Duodenal mucosa (tissue), 2 donors: ENCODE measurements at regions not wholly inside any gene's neighbourhood (a gene's known extent, or its start where the extent isn't known, plus 50 kb on each side); places are given as distances from the start of the nearest gene placed in this dataset.
"Not testable (repeated sequence)": the region's sequence is repeated elsewhere in the genome, so short reads cannot be mapped to it uniquely, and the experiment has no call there.

Experiments
- H3K27ac ChIP-seq: one replicate; pipeline ENCODE4 v1.7.0; 2013; ENCODE audit warnings: low read depth, low read length
- H3K27me3 ChIP-seq, 2 donors: one replicate each; pipeline ENCODE4 v1.7.0; 2013; ENCODE audit warnings: low read length in 2 of 2, control low read depth in 1 of 2; ENCODE audit not compliant: insufficient read depth in 2 of 2, control insufficient read depth in 1 of 2
- H3K36me3 ChIP-seq, 2 donors: one replicate each; pipeline ENCODE4 v1.7.0; 2013; ENCODE audit warnings: low read length in 2 of 2, control low read depth in 1 of 2; ENCODE audit not compliant: insufficient read depth in 2 of 2, control insufficient read depth in 1 of 2
- H3K4me1 ChIP-seq, 2 donors: one replicate each; pipeline ENCODE4 v1.7.0; 2013; ENCODE audit warnings: low read length in 2 of 2, control low read depth in 1 of 2; ENCODE audit not compliant: insufficient read depth in 2 of 2, control insufficient read depth in 1 of 2
- H3K4me3 ChIP-seq, 2 donors: one replicate each; pipeline ENCODE4 v1.7.0; 2013; ENCODE audit warnings: low read length in 2 of 2, low read depth in 1 of 2
- H3K9ac ChIP-seq, 2 donors: one replicate each; pipeline ENCODE4 v1.7.0; 2013; ENCODE audit warnings: low read length in 2 of 2, low read depth in 1 of 2
- H3K9me3 ChIP-seq, 2 donors: one replicate each; pipeline ENCODE4 v1.7.0; 2013; ENCODE audit warnings: low read length in 2 of 2, control low read depth in 1 of 2; ENCODE audit not compliant: control insufficient read depth in 1 of 2

DNA sequence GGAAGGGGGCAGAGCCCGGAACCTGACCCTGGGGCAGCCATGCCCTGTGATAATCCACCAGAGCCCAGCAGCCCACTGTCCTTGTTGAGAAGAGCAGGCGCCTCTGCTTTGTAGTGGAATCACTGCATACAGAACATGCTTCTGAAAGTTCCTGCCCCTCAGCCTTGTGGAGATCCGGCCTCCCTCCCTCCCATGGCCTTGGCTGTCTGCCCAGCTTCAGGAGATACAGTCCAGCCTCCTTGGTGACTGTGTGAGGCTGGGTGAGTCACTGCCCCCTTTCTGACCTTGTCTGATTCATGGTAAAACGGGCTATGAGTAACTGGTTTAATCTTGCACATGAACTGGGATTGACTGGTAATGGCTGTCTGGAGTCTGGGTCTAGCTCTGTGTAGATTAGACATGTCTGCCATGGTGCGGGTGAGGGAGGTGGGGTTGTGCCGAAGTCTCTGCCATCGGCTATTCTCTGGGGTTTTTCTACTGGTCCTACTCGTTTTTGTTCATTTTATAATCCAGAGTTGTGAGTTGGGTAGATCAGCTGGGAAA is 144.0 kb upstream of the ZNF469 start:
- not testable (repeated sequence) for H3K36me3 ChIP-seq, H3K9me3 ChIP-seq, H3K27ac ChIP-seq, H3K27me3 ChIP-seq, H3K4me3 ChIP-seq, H3K9ac ChIP-seq
- peaks cover 12 to 26% of the 10 kb centered on the region in 2 donors for H3K4me1 ChIP-seq

DNA sequence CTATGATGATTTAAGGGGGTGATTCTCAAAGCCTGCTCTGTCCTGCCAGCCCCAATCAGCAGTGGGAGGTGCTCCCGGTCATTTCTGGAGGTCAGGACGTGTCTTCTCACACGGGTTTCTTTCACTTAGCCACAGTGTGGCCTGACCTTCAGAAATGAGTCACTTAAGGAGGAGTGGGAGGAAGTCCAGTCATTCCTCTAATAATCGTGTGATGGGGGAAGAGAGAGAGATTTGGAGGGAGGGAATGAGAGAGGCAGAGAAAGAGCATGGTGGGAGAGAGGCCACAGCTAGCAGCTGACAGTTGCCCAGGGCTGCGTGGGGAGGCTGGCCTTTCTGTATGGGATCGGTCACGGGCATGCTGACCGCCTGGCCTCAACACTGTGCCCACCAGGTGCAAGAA is 142.6 kb upstream of the ZNF469 start:
- not testable (repeated sequence) for H3K4me3 ChIP-seq, H3K27ac ChIP-seq, H3K27me3 ChIP-seq, H3K36me3 ChIP-seq, H3K9ac ChIP-seq, H3K9me3 ChIP-seq
- peaks cover 12 to 21% of the 10 kb centered on the region in 2 donors for H3K4me1 ChIP-seq

DNA sequence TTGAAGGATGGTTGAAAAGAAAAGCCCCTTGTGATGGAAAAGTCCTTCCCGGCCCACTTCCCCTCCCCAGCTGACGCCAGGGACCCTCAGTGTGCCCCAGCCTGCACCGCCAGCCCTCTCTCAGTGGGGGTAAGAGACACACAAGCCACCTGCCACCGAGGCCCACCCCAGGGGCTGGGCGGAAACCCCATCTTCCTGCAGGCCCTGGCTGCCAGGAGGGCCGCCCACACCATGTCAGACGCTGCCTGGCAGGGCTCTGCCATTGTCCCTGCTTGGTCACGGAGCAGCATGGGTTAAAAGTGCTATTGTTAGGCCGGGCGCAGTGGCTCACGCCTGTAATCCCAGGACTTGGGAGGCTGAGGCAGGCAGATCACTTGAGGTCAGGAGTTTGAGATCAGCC is 142.0 kb upstream of the ZNF469 start:
- H3K9me3 ChIP-seq, H3K27ac ChIP-seq, H3K36me3 ChIP-seq, H3K27me3 ChIP-seq, H3K9ac ChIP-seq, H3K4me3 ChIP-seq: not testable (repeated sequence)
- peaks cover 6 to 15% of the 10 kb centered on the region in 2 donors for H3K4me1 ChIP-seq

DNA sequence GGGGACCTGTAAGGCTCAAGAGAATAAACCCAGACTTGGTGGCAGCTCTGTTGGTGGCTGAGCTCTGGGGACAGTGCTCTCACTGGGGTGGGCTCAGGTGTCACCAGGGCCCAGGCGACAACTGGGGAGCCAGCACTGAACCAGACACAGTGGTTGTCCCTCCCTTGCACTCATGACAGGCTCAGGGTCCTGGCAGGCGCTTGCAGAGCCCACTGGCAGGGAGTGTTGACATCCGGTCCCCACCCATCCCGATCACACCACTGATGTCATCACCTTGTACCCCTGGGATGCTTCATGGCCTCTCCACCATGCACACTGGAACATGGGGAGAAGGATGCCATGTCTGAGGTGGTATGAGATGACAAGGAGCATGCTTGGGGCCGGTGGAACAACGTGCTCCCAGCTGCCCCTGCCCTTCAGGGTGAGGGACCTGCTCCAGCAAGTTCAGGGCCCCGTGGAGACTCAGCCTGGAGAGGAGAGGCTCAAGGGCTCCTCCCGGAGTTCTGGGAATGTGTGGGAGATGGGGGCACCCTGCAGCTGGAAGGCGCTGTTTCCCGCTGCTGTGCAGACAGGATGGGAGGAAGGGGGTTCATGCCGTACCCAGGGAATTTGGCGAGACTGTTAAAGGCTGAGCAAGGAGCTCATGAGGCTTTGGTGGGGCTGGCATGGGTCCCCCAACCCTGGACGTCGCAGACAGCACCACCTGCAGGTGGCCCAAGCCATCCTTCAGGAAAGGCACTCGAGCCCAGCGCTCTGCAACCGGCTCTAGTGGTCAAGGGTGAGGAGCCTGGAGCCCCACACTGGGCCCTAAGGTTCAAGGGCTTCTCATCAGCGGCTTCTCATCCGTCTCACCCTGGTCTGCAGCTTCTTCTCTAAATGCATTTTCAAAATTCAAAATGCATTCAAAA is 141.1 kb upstream of the ZNF469 start:
- not testable (repeated sequence) for H3K27me3 ChIP-seq, H3K4me3 ChIP-seq, H3K9me3 ChIP-seq, H3K36me3 ChIP-seq, H3K9ac ChIP-seq, H3K27ac ChIP-seq
- peaks cover 5 to 15% of the 10 kb centered on the region in 2 donors for H3K4me1 ChIP-seq

DNA sequence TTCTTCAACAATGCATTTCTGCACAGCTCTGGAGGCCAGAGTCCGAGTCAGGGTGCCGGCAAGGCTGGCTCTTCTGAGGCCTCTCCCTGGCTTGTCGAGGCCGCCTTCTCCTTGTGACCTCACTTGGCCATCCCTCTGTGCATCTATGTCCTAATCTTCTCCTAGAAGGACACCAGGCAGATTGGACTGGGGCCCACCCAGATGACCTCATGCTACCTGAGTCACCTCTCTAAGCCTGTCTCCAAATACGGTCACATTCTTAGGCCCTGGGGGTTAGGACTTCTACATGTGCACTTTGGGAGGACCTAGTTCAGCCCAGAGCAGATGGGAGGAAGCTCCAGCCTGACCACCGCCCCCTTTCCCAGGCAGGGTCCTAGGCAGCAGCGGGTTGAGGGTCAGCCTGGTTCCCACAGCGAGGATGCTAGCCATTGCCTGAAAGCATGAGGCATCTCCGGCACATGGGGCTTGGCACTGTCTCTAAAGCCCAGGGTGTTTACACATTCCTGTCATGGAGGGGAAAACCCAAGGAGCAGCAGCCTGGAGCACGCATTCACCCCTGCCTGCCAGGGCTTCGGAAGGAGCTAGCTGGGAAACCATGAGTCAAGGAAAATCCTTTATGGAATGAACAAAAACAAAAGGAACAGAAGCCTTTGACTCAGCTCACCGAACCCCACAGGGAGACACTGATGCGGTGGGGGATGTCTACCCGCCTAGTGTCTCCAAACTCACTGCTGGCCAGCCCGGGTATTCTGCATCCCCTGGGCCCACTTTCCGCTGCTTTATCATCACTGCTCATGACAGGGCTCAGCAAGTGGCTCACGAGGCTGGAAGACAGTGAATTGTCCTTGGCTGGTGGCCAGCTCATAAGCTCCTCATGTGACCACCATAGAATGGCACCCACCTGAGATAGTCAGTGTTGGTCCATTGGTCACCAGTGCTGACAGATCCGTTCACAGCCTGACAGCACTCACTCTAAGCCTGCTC is 140.2 kb upstream of the ZNF469 start:
- H3K9me3 ChIP-seq, H3K36me3 ChIP-seq, H3K9ac ChIP-seq, H3K27me3 ChIP-seq, H3K27ac ChIP-seq, H3K4me3 ChIP-seq: not testable (repeated sequence)
- H3K4me1 ChIP-seq: peaks cover 5 to 10% of the 10 kb centered on the region in 2 donors

DNA sequence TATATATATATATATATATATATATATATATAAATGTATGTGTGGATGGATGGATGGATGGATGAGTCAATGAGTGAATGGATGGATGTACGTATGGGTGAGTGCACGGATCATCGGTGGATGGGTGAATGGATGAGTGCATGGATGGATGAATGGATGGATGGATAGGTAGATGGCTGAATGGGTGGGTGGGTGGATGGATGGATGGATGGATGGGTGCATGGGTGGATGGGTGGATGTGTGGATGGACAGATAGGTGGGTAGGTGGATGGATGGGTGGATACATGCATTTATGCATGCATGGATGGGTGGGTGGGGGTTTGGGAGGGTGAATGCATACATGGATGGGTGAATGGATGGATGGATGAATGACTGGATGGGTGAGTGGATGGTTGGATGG is 138.8 kb upstream of the ZNF469 start:
- not testable (repeated sequence) for H3K36me3 ChIP-seq, H3K27ac ChIP-seq, H3K4me1 ChIP-seq, H3K9me3 ChIP-seq, H3K9ac ChIP-seq, H3K4me3 ChIP-seq, H3K27me3 ChIP-seq

DNA sequence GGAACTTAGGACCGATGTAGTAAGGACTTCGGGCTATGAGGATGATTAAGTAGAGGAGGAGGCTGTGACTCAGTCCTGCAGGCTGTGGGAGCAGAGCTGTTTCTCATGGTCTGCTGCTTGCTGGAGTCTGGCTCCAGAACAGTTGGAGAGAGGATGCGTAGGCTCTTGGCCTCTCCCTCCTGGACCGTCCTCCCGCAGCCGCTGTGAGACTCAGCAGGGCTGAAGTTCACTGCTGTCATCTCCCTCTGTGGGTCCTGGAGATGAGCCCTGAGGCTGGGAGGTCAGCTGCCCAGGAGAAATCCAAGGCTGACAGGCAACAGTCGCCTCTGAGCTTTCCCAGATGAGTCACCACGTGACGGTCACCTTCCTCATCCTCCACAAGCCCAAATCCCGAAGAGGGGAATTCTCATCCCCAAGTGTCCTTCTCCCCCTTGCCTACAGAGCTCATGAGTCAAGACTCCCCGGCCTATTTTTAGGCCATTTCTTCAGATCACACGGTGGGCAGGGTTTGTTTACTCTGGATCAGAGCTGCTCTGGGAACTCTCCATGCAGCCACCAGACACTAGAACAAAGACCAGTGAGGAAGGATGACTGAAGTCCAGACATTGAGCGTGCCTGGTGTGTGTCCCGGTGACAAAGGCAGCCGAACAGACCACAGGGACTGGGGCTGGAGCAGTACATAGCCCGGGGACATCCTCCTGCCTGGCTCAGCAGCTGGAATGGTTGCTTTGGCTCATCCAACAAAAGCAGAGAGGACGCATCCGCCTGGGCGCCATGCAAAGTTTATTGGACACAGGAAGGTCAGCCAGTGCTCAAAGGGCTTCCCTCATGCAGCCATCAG is 137.3 kb upstream of the ZNF469 start:
- not testable (repeated sequence) for H3K36me3 ChIP-seq, H3K27ac ChIP-seq, H3K4me3 ChIP-seq, H3K27me3 ChIP-seq, H3K9me3 ChIP-seq, H3K9ac ChIP-seq, H3K4me1 ChIP-seq

DNA sequence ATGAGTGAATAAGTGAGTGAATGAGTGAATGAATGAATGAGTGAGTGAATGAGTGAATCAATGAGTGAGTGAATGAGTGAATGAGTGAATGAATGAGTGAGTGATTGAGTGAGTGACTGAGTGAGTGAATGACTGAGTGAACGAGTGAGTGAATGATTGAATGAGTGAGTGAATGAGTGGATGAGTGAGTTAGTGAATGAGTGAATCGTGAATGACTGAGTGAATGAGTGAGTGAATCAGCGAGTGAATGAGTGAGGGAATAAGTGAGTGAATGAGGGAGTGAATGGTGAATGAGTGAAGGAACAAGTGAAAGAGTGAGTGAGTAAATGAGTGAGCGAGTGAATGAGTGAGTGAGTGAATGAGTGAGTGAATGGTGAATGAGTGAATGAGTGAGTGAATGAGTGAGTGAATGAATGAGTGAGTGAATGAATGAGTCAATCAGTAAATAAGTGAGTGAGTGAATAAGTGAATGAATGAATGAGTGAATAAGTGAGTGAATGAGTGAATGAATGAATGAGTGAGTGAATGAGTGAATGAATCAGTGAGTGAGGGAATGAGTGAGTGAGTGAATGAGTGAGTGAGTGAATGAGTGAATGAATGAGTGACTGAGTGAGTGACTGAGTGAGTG is 135.7 kb upstream of the ZNF469 start:
- not testable (repeated sequence) for H3K9me3 ChIP-seq, H3K4me1 ChIP-seq, H3K4me3 ChIP-seq, H3K27me3 ChIP-seq, H3K27ac ChIP-seq, H3K36me3 ChIP-seq, H3K9ac ChIP-seq

DNA sequence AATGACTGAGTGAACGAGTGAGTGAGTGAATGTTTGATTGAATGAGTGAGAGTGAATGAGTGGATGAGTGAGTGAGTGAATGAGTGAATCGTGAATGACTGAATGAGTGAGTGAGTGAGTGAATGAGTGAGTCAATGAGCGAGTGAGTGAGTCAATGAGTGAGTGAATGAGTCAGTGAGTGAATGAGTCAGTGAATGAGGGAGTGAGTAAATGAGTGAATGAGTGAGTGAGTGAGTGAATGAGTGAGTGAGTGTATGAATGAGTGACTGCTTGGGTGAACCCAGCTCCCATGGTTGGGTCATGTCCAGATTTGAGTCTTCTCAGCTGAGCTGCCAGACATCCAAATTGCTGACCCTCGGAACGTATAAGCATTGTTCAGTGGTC is 135.2 kb upstream of the ZNF469 start:
- H3K27me3 ChIP-seq, H3K4me1 ChIP-seq, H3K36me3 ChIP-seq, H3K9me3 ChIP-seq, H3K4me3 ChIP-seq, H3K27ac ChIP-seq, H3K9ac ChIP-seq: not testable (repeated sequence)
